ENCODE measurements at regions not wholly inside any gene's neighbourhood (a gene's known extent, or its start where the extent isn't known, plus 50 kb on each side); places are given as distances from the start of the nearest gene placed in this dataset.
A peak's percentile ranks its signal among the peaks of the same experiment; 100 is the strongest.

GRCh38 chrX:9339603-9340491, 125.0 kb upstream of the TBL1X start:
- H3K4me3 Mint-ChIP-seq, result peak overlapping the region; percentile 10
- H3K36me3 Mint-ChIP-seq (ENCODE audit: low read depth), result peaks cover 1% of the 10 kb centered on the region
- H3K27me3 Mint-ChIP-seq (ENCODE audit: low read depth), result peaks cover 4% of the 10 kb centered on the region
- peak overlapping the region; percentile 52 for H3K27ac Mint-ChIP-seq
- H3K9me3 Mint-ChIP-seq, result no peaks in the 10 kb centered on the region
- peaks cover 34% of the 10 kb centered on the region for H3K4me1 Mint-ChIP-seq (ENCODE audit: low read depth)

DNA sequence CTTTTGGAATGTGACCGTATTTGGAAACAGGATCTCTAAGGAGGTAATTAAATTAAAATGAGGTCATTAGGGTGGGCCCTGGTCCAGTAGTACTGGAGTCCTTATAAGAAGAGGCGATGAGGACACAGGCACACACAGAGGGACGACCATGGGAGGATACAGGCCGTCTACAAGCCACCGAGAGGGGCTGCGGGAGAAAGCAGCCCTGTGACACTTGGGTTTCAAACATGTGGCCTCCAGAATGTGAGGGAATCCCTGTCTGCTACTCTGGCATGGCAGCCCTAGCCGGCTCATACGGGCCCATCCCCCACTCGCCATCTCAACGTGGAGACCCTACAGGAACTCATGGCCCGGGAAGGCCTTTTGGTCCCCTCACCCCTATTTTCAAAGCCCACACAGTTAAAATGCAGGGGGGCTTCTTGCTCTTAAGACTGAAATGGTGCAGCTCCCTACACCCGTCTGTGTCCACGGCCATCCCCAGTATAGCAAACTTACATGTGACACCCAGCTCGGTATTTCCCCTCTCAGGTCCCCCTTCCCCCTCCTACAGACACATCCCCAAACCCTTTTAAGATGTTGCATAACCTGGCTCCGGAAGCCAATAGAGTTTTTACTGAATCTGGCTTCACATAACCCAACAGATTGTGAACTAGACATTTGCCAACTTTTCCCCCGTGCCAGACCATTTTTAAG, 124.1 kb upstream of the TBL1X start:
- peak overlapping the region; percentile 94 for H3K27ac Mint-ChIP-seq
- H3K4me3 Mint-ChIP-seq, result peak overlapping the region; percentile 72
- peaks cover 1% of the 10 kb centered on the region for H3K36me3 Mint-ChIP-seq (ENCODE audit: low read depth)
- peaks cover 32% of the 10 kb centered on the region for H3K4me1 Mint-ChIP-seq (ENCODE audit: low read depth)
- H3K27me3 Mint-ChIP-seq (ENCODE audit: low read depth), result peaks cover 4% of the 10 kb centered on the region
- no peaks in the 10 kb centered on the region for H3K9me3 Mint-ChIP-seq

DNA sequence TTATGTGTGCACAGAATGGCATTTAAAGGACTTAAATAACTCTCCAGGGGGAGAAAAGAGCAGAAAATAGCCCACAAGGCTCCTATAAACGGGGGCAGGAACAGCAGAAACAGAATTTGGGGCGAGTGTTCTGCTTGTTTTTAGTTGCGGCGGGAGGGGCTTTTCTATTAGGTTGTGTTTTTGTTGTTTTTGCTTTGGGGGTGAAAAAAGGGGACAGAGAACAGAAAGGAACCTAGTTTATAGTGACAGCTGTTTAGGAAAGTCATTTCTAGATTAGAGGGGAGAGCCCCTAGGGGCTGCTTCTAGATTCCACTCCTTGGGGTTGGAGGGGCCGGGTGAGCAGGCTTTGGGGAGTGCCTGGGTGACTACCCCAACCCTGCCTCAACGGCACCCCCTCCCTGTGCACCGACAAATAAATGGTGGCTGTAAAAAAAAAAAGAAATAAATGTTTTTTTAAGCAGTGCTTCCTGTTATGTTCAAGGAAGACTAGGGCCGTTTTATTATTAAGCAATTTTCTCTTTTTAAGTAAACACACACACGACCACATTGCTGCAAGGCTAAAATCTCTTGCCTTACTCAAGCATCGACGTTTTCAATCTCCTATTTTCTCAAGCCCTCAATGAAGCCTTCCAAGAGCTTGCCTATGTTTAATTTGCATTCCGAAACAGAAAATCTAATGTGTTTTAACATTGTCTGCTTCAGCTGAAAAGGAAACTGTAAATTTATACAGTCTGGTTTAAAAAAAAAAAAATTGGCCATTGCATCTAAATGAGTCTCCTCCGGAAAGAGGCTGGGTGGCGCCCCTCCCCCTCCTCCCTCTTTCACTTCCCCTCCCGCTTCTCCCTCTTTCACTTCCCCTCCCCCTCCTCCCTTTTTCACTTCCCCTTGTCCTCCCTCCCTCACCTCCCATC, 123.3 kb upstream of the TBL1X start:
- Mint-ChIP-seq H3K27me3 (ENCODE audit: low read depth) (peaks cover 4% of the 10 kb centered on the region), H3K4me1 (ENCODE audit: low read depth) (peaks cover 24% of the 10 kb centered on the region), H3K9me3 (no peaks in the 10 kb centered on the region), H3K27ac (peak overlapping the region; percentile 94), H3K4me3 (peak overlapping the region; percentile 72), H3K36me3 (ENCODE audit: low read depth) (peaks cover 1% of the 10 kb centered on the region)

- Mint-ChIP-seq H3K4me3 (peak overlapping the region; percentile 48), H3K4me1 (ENCODE audit: low read depth) (peaks cover 19% of the 10 kb centered on the region), H3K9me3 (no peaks in the 10 kb centered on the region), H3K27ac (peak overlapping the region; percentile 31), H3K27me3 (ENCODE audit: low read depth) (peaks cover 4% of the 10 kb centered on the region), H3K36me3 (ENCODE audit: low read depth) (peaks cover 1% of the 10 kb centered on the region)
Measured at GRCh38 chrX:9342561-9343051, 122.3 kb upstream of the TBL1X start.

GRCh38 chrX:9343971-9344370, 120.9 kb upstream of the TBL1X start:
- peaks cover under 1% of the 10 kb centered on the region for H3K27me3 Mint-ChIP-seq (ENCODE audit: low read depth)
- no peak overlapping the region for H3K27ac Mint-ChIP-seq
- no peaks in the 10 kb centered on the region for H3K9me3 Mint-ChIP-seq
- H3K4me1 Mint-ChIP-seq (ENCODE audit: low read depth), result peaks cover 18% of the 10 kb centered on the region
- H3K4me3 Mint-ChIP-seq, result no peak overlapping the region
- H3K36me3 Mint-ChIP-seq (ENCODE audit: low read depth), result no peaks in the 10 kb centered on the region

DNA sequence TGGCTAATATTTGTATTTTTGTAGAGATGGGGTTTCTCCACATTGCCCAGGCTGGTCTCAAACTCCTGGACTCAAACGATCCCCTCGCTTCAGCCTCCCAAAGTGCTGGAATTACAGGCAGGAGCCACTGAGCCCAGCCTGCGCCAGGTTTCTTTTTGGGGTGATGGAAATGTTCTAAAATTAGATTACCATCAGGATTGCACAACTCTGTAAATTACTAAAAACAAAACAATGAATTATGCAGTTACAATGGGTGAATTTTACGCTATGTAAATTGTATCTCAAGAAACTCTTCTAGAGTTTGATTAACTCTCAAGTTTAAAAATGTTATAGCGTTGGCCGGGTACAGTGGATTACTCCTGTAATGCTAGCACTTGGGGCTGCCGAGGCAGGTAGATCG, 118.9 kb upstream of the TBL1X start:
- no peaks in the 10 kb centered on the region for H3K27me3 Mint-ChIP-seq (ENCODE audit: low read depth)
- no peak overlapping the region for H3K4me3 Mint-ChIP-seq
- no peak overlapping the region for H3K27ac Mint-ChIP-seq
- peaks cover 7% of the 10 kb centered on the region for H3K4me1 Mint-ChIP-seq (ENCODE audit: low read depth)
- H3K36me3 Mint-ChIP-seq (ENCODE audit: low read depth), result no peaks in the 10 kb centered on the region
- no peaks in the 10 kb centered on the region for H3K9me3 Mint-ChIP-seq

DNA sequence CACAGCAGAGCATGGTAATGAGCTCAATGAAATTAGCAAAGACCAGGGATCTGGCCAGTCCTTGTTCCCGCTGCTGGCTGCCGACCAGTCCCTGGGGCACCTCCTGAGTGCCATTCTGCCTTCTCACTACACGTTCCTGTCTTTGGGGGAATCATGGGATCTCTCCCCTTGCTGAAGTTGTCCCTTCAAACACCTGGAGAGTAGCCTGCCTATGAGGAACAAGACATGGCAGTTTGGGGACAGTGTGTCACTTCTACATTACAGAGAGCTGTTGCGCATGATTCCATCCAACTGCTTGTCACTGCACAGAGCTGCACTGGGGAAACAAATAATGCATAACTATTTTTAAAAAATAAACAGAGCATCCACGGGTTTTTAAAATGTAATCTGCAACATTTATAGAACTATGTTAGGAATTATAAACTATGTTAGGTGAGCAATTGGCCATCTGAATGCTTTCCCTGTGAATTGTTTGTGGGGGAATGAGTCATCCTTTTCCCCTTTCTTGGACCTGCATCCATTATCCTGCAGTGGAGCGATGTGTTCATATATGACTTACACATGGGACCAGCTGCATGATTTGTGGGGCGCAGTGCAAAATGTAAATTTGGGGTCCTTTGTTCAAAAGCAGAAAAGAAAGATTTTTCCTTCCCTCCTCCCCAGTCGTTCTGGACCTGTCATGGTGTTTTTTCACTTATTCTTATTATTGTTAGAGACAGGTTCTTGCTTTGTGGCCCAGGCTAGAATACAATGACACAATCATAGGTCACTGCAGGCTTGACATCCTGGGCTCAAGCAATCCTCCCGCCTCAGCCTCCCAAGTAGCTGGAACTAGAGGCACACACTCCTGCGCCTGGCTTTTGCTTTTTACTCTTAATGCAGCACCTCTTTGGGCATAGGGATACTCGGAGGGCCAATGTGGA, 115.0 kb upstream of the TBL1X start:
- H3K27ac Mint-ChIP-seq, result no peak overlapping the region
- H3K36me3 Mint-ChIP-seq (ENCODE audit: low read depth), result no peaks in the 10 kb centered on the region
- no peak overlapping the region for H3K4me3 Mint-ChIP-seq
- H3K4me1 Mint-ChIP-seq (ENCODE audit: low read depth), result peaks cover 23% of the 10 kb centered on the region
- H3K27me3 Mint-ChIP-seq (ENCODE audit: low read depth), result no peaks in the 10 kb centered on the region
- no peaks in the 10 kb centered on the region for H3K9me3 Mint-ChIP-seq

- Mint-ChIP-seq H3K27me3 (ENCODE audit: low read depth) (no peaks in the 10 kb centered on the region), H3K36me3 (ENCODE audit: low read depth) (peaks cover 4% of the 10 kb centered on the region), H3K9me3 (peaks cover 8% of the 10 kb centered on the region), H3K4me1 (ENCODE audit: low read depth) (peaks cover 32% of the 10 kb centered on the region), H3K27ac (peak overlapping the region; percentile 41), H3K4me3 (no peak overlapping the region)
Measured at GRCh38 chrX:9351126-9351525, 113.7 kb upstream of the TBL1X start.

DNA sequence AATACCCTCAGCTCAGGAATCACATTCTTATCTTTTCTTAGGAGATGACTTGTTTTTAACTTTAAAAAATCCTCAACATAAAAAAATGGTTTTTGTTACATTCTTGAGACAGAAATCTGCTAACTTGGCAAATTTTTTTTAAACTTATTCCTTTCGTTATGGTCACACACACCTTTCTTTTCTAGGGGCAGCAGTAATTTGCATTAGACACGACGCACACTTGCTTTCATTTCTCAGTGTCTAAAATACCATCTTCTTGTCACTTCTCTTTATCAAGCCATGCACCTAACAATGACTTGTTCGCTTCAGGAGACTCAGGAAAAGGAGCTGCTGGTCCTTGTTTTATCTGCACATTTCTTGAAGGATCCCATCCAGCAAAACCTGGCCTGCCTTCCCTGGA, 112.6 kb upstream of the TBL1X start:
- H3K27ac Mint-ChIP-seq, result peak overlapping the region; percentile 93
- peaks cover 9% of the 10 kb centered on the region for H3K36me3 Mint-ChIP-seq (ENCODE audit: low read depth)
- peak overlapping the region; percentile 66 for H3K4me3 Mint-ChIP-seq
- H3K9me3 Mint-ChIP-seq, result peaks cover 12% of the 10 kb centered on the region
- peaks cover 37% of the 10 kb centered on the region for H3K4me1 Mint-ChIP-seq (ENCODE audit: low read depth)
- no peaks in the 10 kb centered on the region for H3K27me3 Mint-ChIP-seq (ENCODE audit: low read depth)

DNA sequence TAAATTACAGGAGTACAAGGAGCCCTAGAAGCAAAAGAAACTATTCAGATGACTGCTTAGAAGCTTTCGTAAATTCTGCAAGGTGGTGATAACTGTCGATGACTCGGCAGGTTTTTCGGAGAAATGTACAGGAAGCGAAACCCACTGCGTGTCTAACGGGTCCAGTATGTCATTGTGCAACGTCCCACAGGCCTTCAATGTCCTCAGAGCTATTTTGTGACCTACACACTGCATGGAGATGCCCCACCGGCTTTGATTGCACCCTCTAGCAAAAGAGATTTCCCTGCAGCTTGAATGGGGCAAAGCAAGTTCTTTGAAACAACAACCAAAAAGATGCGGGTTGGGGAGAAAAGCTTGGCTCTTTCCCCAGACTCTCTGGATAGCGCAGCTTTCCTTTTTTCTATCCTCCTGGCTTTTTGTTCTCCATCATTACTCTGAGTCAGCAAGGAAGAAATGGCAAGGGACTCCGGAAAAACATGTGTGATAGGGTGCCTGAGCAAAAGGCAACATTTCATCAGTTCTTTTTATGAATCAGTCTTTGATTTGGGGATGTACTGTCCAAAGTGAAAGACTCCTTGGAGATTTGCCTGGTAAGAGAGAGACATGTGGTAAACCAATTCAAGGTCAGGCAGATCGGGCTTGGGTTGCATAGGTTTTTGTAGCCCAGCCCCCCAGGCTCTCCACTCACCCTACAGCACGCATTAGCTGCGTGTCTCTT, 112.0 kb upstream of the TBL1X start:
- peaks cover 9% of the 10 kb centered on the region for H3K36me3 Mint-ChIP-seq (ENCODE audit: low read depth)
- peaks cover 37% of the 10 kb centered on the region for H3K4me1 Mint-ChIP-seq (ENCODE audit: low read depth)
- H3K9me3 Mint-ChIP-seq, result peaks cover 12% of the 10 kb centered on the region
- peak overlapping the region; percentile 93 for H3K27ac Mint-ChIP-seq
- H3K4me3 Mint-ChIP-seq, result peak overlapping the region; percentile 66
- H3K27me3 Mint-ChIP-seq (ENCODE audit: low read depth), result no peaks in the 10 kb centered on the region

DNA sequence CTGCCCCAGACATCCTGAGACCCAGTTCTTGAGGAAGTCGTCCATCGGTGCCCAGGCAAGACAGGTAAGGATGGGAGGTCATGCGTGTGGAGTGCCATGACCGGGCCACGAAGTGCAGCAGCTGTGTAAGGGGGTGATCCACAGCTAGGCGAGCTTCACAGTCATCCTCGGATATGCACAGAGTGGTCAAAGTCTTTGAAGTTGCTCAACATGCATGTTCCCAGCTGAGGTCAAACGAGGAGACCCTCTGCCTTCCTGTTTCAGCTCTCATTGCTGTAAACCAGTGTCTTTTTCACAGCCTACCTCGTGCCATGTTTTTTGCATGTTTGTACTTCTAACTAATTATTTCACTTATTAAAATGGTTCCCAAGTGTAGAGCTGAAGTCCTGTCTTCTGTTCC, 109.9 kb upstream of the TBL1X start:
- peaks cover 37% of the 10 kb centered on the region for H3K4me1 Mint-ChIP-seq (ENCODE audit: low read depth)
- H3K36me3 Mint-ChIP-seq (ENCODE audit: low read depth), result peaks cover 9% of the 10 kb centered on the region
- H3K27ac Mint-ChIP-seq, result no peak overlapping the region
- no peaks in the 10 kb centered on the region for H3K27me3 Mint-ChIP-seq (ENCODE audit: low read depth)
- peaks cover 12% of the 10 kb centered on the region for H3K9me3 Mint-ChIP-seq
- H3K4me3 Mint-ChIP-seq, result no peak overlapping the region

DNA sequence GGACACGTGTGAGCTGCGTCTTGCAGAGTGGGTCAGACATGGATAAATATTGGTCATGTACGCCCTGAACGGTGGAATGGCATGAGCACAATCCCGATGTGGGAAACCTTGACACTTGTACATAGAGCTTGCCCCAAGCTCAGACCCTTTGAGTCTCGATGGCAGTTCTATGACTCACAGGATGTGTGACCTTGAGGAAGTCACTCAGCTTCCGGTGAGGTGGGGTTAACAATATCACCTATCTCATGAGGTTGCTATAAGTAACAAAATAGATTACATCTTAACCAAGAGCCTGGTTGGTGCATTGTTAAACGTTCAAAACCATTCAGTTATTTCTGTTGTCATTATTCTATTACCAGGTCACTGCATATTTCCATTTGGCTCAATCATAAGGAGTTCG, 109.1 kb upstream of the TBL1X start:
- Mint-ChIP-seq H3K4me3 (no peak overlapping the region), H3K27ac (peak overlapping the region; percentile 86), H3K36me3 (ENCODE audit: low read depth) (peaks cover 9% of the 10 kb centered on the region), H3K4me1 (ENCODE audit: low read depth) (peaks cover 37% of the 10 kb centered on the region), H3K9me3 (peaks cover 12% of the 10 kb centered on the region), H3K27me3 (ENCODE audit: low read depth) (no peaks in the 10 kb centered on the region)

DNA sequence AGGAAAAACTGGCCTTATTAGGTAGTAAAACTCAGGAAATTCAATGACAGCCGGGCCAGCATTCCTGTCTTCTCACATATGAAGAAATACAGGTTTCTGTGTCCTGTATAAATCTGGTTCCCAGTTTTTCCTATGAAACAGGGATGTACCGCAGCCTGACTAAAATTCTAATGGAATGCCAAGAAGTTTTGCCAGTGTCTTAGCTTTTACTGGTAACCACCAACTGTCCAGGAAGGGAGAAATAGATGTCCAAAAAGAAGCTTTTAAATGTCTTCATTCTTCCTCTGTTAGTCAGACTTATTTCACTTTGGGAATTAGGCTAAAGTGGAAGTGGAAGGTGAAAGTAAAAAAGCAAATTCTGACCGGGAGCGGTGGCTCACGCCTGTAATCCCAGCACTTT, 108.0 kb upstream of the TBL1X start:
- Mint-ChIP-seq H3K27ac (no peak overlapping the region), H3K9me3 (peaks cover 12% of the 10 kb centered on the region), H3K4me3 (no peak overlapping the region)

More for the DNA sequence above, 108.0 kb upstream of the TBL1X start:
- Mint-ChIP-seq H3K4me1 (ENCODE audit: low read depth) (peaks cover 33% of the 10 kb centered on the region), H3K27me3 (ENCODE audit: low read depth) (no peaks in the 10 kb centered on the region), H3K36me3 (ENCODE audit: low read depth) (peaks cover 9% of the 10 kb centered on the region)

Data from T-helper 1 cell treated with Interleukin-12 subunit alpha and Interleukin-12 subunit beta and Interleukin-4 antibody, amounts not matched to agents 30 μg/mL and 1 μg/mL, for 36 hours (primary cell).